ENCODE measurements at regions not wholly inside any gene's neighbourhood (a gene's known extent, or its start where the extent isn't known, plus 50 kb on each side); places are given as distances from the start of the nearest gene placed in this dataset.

GRCh38 chr14:56962444-56963080, 152.3 kb upstream of the OTX2 start:
- no peak overlapping the region for H3K27ac ChIP-seq (ENCODE audit: low read depth, low read length)
- H3K4me1 ChIP-seq (ENCODE audit: control insufficient read depth, insufficient read depth, low read length, unreplicated experiment): no peaks in the 10 kb centered on the region
- H3K4me3 ChIP-seq (ENCODE audit: low read depth, low read length): no peak overlapping the region
- H2AFZ ChIP-seq (ENCODE audit: low read length, unreplicated experiment): no peak overlapping the region
- H3K27me3 ChIP-seq (ENCODE audit: insufficient read depth, low read length): no peaks in the 10 kb centered on the region
- H3K79me2 ChIP-seq (ENCODE audit: control insufficient read depth, insufficient read depth, low read length, unreplicated experiment): no peaks in the 10 kb centered on the region
- no peaks in the 10 kb centered on the region for H3K36me3 ChIP-seq (ENCODE audit: insufficient read depth, low read length)

DNA sequence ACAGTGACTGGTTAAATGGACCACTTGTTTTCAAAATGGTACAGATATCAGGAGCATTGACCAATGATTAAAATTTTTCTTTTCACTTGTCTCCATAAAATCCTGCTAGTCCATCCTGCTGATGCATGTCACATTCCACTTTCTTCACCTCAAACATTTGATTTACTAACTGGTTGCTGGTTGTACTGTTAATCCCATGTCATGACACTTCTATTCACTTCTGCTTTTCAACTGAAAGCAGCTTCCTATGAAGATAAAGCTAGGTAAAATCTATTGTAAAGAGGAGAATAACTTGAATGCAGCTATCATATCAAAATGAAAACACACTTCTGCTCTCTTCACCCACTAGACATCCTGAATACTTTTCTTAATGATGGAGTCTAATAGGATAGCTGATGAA, 149.6 kb upstream of the OTX2 start:
- H3K27ac ChIP-seq (ENCODE audit: low read depth, low read length): no peak overlapping the region
- H3K4me1 ChIP-seq (ENCODE audit: control insufficient read depth, insufficient read depth, low read length, unreplicated experiment): no peaks in the 10 kb centered on the region
- no peaks in the 10 kb centered on the region for H3K36me3 ChIP-seq (ENCODE audit: insufficient read depth, low read length)
- no peaks in the 10 kb centered on the region for H3K79me2 ChIP-seq (ENCODE audit: control insufficient read depth, insufficient read depth, low read length, unreplicated experiment)
- H2AFZ ChIP-seq (ENCODE audit: low read length, unreplicated experiment): no peak overlapping the region
- no peaks in the 10 kb centered on the region for H3K27me3 ChIP-seq (ENCODE audit: insufficient read depth, low read length)
- H3K4me3 ChIP-seq (ENCODE audit: low read depth, low read length): no peak overlapping the region

- Histone ChIP-seq H3K4me1 (ENCODE audit: control insufficient read depth, insufficient read depth, low read length, unreplicated experiment) (no peaks in the 10 kb centered on the region), H3K27ac (ENCODE audit: low read depth, low read length) (no peak overlapping the region), H3K27me3 (ENCODE audit: insufficient read depth, low read length) (no peaks in the 10 kb centered on the region), H2AFZ (ENCODE audit: low read length, unreplicated experiment) (no peak overlapping the region), H3K4me3 (ENCODE audit: low read depth, low read length) (no peak overlapping the region), H3K79me2 (ENCODE audit: control insufficient read depth, insufficient read depth, low read length, unreplicated experiment) (no peaks in the 10 kb centered on the region), H3K36me3 (ENCODE audit: insufficient read depth, low read length) (no peaks in the 10 kb centered on the region)
Observed at GRCh38 chr14:56959121-56959520, 148.8 kb upstream of the OTX2 start.

GRCh38 chr14:56956182-56956581, 145.9 kb upstream of the OTX2 start:
- H3K79me2 ChIP-seq (ENCODE audit: control insufficient read depth, insufficient read depth, low read length, unreplicated experiment): no peaks in the 10 kb centered on the region
- no peak overlapping the region for H3K4me3 ChIP-seq (ENCODE audit: low read depth, low read length)
- H2AFZ ChIP-seq (ENCODE audit: low read length, unreplicated experiment): no peak overlapping the region
- H3K27ac ChIP-seq (ENCODE audit: low read depth, low read length): no peak overlapping the region
- no peaks in the 10 kb centered on the region for H3K4me1 ChIP-seq (ENCODE audit: control insufficient read depth, insufficient read depth, low read length, unreplicated experiment)
- H3K27me3 ChIP-seq (ENCODE audit: insufficient read depth, low read length): 0 out of 2 replicates have a peak, but pooled peaks cover 5% of the 10 kb centered on the region
- H3K36me3 ChIP-seq (ENCODE audit: insufficient read depth, low read length): no peaks in the 10 kb centered on the region

DNA sequence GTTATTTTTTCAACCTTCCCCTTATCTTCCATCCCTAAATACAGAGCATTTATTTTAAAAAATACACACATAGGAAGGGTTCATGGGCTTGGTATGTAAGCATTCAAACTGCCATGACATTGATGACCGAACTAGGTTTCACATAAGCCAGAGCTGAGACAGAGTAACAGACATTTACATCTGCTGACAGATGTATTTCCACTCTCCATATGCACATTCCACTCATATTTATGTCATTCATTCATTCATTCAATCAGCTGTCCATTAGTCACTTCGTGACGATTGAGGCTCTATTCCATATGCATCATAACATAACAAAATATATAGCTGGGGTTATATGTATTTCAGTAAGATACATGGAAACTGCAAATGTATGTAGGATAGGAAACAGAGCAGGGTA, 145.5 kb upstream of the OTX2 start:
- Histone ChIP-seq H3K27me3 (ENCODE audit: insufficient read depth, low read length) (0 out of 2 replicates have a peak, but pooled peaks cover 6% of the 10 kb centered on the region), H3K79me2 (ENCODE audit: control insufficient read depth, insufficient read depth, low read length, unreplicated experiment) (no peaks in the 10 kb centered on the region), H3K4me3 (ENCODE audit: low read depth, low read length) (no peak overlapping the region), H3K4me1 (ENCODE audit: control insufficient read depth, insufficient read depth, low read length, unreplicated experiment) (no peaks in the 10 kb centered on the region), H2AFZ (ENCODE audit: low read length, unreplicated experiment) (no peak overlapping the region), H3K27ac (ENCODE audit: low read depth, low read length) (no peak overlapping the region), H3K36me3 (ENCODE audit: insufficient read depth, low read length) (no peaks in the 10 kb centered on the region)

DNA sequence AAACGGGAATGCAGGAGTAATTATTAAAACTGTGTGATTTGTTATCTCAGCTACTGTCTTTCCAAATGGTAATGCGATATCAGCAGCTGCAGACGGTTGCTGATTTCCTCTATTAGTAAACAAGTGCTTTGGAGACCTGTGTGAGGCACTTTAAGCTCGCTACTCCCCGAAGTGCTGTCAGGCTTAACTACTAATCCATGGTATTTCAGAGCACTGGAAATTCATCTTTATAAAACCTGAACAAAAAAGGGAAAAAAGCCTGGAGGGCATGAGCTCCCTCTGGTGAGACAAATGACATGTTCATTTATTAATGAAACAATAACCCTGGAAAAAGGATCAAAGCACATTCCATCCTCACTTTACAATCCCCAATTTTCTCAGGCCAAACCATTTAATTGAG, 143.6 kb upstream of the OTX2 start:
- Histone ChIP-seq H3K4me3 (ENCODE audit: low read depth, low read length) (no peak overlapping the region), H3K36me3 (ENCODE audit: insufficient read depth, low read length) (no peaks in the 10 kb centered on the region), H3K79me2 (ENCODE audit: control insufficient read depth, insufficient read depth, low read length, unreplicated experiment) (no peaks in the 10 kb centered on the region), H3K4me1 (ENCODE audit: control insufficient read depth, insufficient read depth, low read length, unreplicated experiment) (no peaks in the 10 kb centered on the region), H2AFZ (ENCODE audit: low read length, unreplicated experiment) (no peak overlapping the region), H3K27me3 (ENCODE audit: insufficient read depth, low read length) (0 out of 2 replicates have a peak, but pooled peaks cover 7% of the 10 kb centered on the region), H3K27ac (ENCODE audit: low read depth, low read length) (no peak overlapping the region)

GRCh38 chr14:56952766-56953473, 142.6 kb upstream of the OTX2 start:
- Histone ChIP-seq H3K79me2 (ENCODE audit: control insufficient read depth, insufficient read depth, low read length, unreplicated experiment) (no peaks in the 10 kb centered on the region), H2AFZ (ENCODE audit: low read length, unreplicated experiment) (no peak overlapping the region), H3K4me3 (ENCODE audit: low read depth, low read length) (no peak overlapping the region), H3K4me1 (ENCODE audit: control insufficient read depth, insufficient read depth, low read length, unreplicated experiment) (no peaks in the 10 kb centered on the region), H3K27me3 (ENCODE audit: insufficient read depth, low read length) (0 out of 2 replicates have a peak, but pooled peaks cover 7% of the 10 kb centered on the region), H3K36me3 (ENCODE audit: insufficient read depth, low read length) (no peaks in the 10 kb centered on the region), H3K27ac (ENCODE audit: low read depth, low read length) (no peak overlapping the region)

GRCh38 chr14:56949828-56950227, 139.5 kb upstream of the OTX2 start:
- Histone ChIP-seq H3K4me3 (ENCODE audit: low read depth, low read length) (no peak overlapping the region), H3K79me2 (ENCODE audit: control insufficient read depth, insufficient read depth, low read length, unreplicated experiment) (no peaks in the 10 kb centered on the region), H3K27ac (ENCODE audit: low read depth, low read length) (no peak overlapping the region), H2AFZ (ENCODE audit: low read length, unreplicated experiment) (no peak overlapping the region), H3K4me1 (ENCODE audit: control insufficient read depth, insufficient read depth, low read length, unreplicated experiment) (no peaks in the 10 kb centered on the region), H3K36me3 (ENCODE audit: insufficient read depth, low read length) (no peaks in the 10 kb centered on the region), H3K27me3 (ENCODE audit: insufficient read depth, low read length) (0 out of 2 replicates have a peak, but pooled peaks cover 7% of the 10 kb centered on the region)

GRCh38 chr14:56945291-56945690, 135.0 kb upstream of the OTX2 start:
- Histone ChIP-seq H3K79me2 (ENCODE audit: control insufficient read depth, insufficient read depth, low read length, unreplicated experiment) (no peaks in the 10 kb centered on the region), H3K4me1 (ENCODE audit: control insufficient read depth, insufficient read depth, low read length, unreplicated experiment) (no peaks in the 10 kb centered on the region), H3K27ac (ENCODE audit: low read depth, low read length) (no peak overlapping the region), H3K4me3 (ENCODE audit: low read depth, low read length) (no peak overlapping the region), H2AFZ (ENCODE audit: low read length, unreplicated experiment) (no peak overlapping the region), H3K36me3 (ENCODE audit: insufficient read depth, low read length) (no peaks in the 10 kb centered on the region), H3K27me3 (ENCODE audit: insufficient read depth, low read length) (no peaks in the 10 kb centered on the region)

GRCh38 chr14:56944397-56944796, 134.1 kb upstream of the OTX2 start:
- Histone ChIP-seq H3K4me3 (ENCODE audit: low read depth, low read length) (no peak overlapping the region), H2AFZ (ENCODE audit: low read length, unreplicated experiment) (no peak overlapping the region), H3K36me3 (ENCODE audit: insufficient read depth, low read length) (no peaks in the 10 kb centered on the region), H3K79me2 (ENCODE audit: control insufficient read depth, insufficient read depth, low read length, unreplicated experiment) (no peaks in the 10 kb centered on the region), H3K4me1 (ENCODE audit: control insufficient read depth, insufficient read depth, low read length, unreplicated experiment) (no peaks in the 10 kb centered on the region), H3K27me3 (ENCODE audit: insufficient read depth, low read length) (no peaks in the 10 kb centered on the region), H3K27ac (ENCODE audit: low read depth, low read length) (no peak overlapping the region)

DNA sequence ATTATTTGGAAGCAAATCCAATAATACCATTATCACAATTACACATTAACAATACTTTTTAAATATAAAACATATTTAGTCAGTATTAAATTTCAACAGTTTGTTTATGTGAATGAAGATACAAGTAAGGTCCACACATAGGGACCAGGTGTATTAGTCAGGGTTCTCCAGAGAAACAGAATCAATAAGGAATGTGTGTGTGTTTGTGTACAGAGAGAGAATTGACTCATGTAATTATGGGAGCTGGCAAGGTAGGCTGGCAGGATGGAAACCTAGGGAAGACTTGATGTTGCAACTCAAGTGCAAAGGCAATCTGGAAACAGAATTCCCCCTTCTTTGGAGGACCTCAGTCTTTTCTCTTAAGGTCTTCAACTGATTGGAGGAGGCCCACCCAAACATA, 123.2 kb upstream of the OTX2 start:
- no peaks in the 10 kb centered on the region for H3K4me1 ChIP-seq (ENCODE audit: control insufficient read depth, insufficient read depth, low read length, unreplicated experiment)
- H3K36me3 ChIP-seq (ENCODE audit: insufficient read depth, low read length): no peaks in the 10 kb centered on the region
- H3K27ac ChIP-seq (ENCODE audit: low read depth, low read length): no peak overlapping the region
- H2AFZ ChIP-seq (ENCODE audit: low read length, unreplicated experiment): no peak overlapping the region
- H3K79me2 ChIP-seq (ENCODE audit: control insufficient read depth, insufficient read depth, low read length, unreplicated experiment): no peaks in the 10 kb centered on the region
- no peaks in the 10 kb centered on the region for H3K27me3 ChIP-seq (ENCODE audit: insufficient read depth, low read length)
- no peak overlapping the region for H3K4me3 ChIP-seq (ENCODE audit: low read depth, low read length)
